GM23338 (cell line): ENCODE measurements at regions not wholly inside any gene's neighbourhood (a gene's known extent, or its start where the extent isn't known, plus 50 kb on each side); places are given as distances from the start of the nearest gene placed in this dataset.

ENCODE experiments used
- CREB1 ChIP-seq: fragments of 250-450 bp; sonication (Bioruptor Pico); IDR thresholded peaks from 2 replicates; pipeline ENCODE4 v1.5.0; 2020; ENCODE audit warnings: low read depth, mild to moderate bottlenecking, moderate library complexity
- EZH2 ChIP-seq: fragments of 200-600 bp; sonication (generic); IDR thresholded peaks from one replicate; pipeline ENCODE4 v1.8.0; 2017; ENCODE audit warnings: antibody characterized with exemption, mild to moderate bottlenecking, low read depth; ENCODE audit not compliant: unreplicated experiment
- EZH2phosphoT487 ChIP-seq: fragments of 200-600 bp; sonication (generic); IDR thresholded peaks from one replicate; pipeline ENCODE4 v1.8.1; 2018; ENCODE audit warnings: antibody characterized with exemption; ENCODE audit not compliant: unreplicated experiment
- JUNB ChIP-seq: IDR thresholded peaks from one replicate; pipeline ENCODE4 v1.6.1; 2016; ENCODE audit warnings: antibody characterized with exemption; ENCODE audit not compliant: unreplicated experiment
- POLR2AphosphoS5 ChIP-seq: IDR thresholded peaks from 2 replicates; pipeline ENCODE4 v1.6.1; 2016; ENCODE audit warnings: antibody characterized with exemption, low read depth
- STAT1 ChIP-seq: IDR thresholded peaks from one replicate; pipeline ENCODE4 v1.6.1; 2016; ENCODE audit warnings: antibody characterized with exemption; ENCODE audit not compliant: unreplicated experiment
- ZNF114 ChIP-seq: fragments of 250-450 bp; sonication (Bioruptor Pico); IDR thresholded peaks from 2 replicates; pipeline ENCODE4 v1.5.0; 2020; ENCODE audit warnings: mild to moderate bottlenecking, moderate library complexity
- TF ChIP-seq, protein P1 (sequence below), 2 experiments: fragments of 200-600 bp in 1 of 2; sonication (generic) in 1 of 2; conservative IDR thresholded peaks; 2 replicates each; pipeline versions ENCODE4 v1.5.1 to v1.6.1; 2016 to 2017; ENCODE audit warnings: antibody characterized with exemption in 2 of 2, low read depth in 2 of 2, mild to moderate bottlenecking in 2 of 2, moderate library complexity in 1 of 2
- TF ChIP-seq, protein P2 (sequence below): IDR thresholded peaks from 2 replicates; pipeline ENCODE4 v1.6.1; 2016; ENCODE audit warnings: antibody characterized with exemption
- TF ChIP-seq, protein P3 (sequence below): fragments of 250-450 bp; sonication (Bioruptor Pico); IDR thresholded peaks from 2 replicates; pipeline ENCODE4 v1.5.0; 2020; ENCODE audit warnings: mild to moderate bottlenecking, moderate library complexity
- TF ChIP-seq, protein P4 (sequence below): IDR thresholded peaks from one replicate; pipeline ENCODE4 v1.6.1; 2018; ENCODE audit warnings: antibody characterized with exemption; ENCODE audit not compliant: unreplicated experiment

DNA sequence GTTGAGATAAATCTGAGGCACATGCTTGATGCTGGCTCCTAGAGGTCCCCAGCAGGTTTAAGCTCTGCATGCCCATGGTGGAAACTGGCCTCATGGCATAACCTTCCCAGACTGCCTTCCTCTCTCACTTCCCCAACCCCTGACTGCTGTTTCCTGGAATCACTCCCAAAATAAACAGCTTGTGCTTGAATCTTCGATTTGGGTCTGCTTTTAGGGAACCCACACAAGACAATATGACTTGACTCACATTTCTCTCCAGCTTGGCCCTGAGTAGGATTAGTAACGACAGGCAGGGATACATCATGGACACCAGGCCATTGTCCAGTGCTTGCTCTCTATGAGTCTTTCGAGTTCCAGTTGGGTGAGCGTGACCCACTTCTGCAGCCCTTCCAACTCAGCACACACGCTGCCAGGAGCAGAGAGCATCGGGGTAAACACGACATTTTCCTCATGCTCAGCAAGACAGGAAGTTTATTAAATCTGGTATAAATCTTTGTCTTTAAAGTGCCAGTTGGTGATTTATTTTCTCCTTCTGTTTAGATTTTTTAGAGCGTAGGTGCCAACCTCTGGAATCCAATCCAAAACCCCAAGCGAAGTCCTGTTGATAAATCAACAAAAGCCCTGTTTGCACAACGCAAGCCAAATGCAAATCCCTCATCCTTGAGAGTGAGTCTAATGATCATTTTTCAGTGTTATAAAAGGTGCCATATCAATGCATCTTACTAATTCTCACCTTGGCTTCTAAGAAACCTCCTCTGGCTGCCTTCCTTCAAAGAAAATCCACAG, 135.0 kb downstream of the FOXA2 start:
- TF ChIP-seq, protein P1, sequence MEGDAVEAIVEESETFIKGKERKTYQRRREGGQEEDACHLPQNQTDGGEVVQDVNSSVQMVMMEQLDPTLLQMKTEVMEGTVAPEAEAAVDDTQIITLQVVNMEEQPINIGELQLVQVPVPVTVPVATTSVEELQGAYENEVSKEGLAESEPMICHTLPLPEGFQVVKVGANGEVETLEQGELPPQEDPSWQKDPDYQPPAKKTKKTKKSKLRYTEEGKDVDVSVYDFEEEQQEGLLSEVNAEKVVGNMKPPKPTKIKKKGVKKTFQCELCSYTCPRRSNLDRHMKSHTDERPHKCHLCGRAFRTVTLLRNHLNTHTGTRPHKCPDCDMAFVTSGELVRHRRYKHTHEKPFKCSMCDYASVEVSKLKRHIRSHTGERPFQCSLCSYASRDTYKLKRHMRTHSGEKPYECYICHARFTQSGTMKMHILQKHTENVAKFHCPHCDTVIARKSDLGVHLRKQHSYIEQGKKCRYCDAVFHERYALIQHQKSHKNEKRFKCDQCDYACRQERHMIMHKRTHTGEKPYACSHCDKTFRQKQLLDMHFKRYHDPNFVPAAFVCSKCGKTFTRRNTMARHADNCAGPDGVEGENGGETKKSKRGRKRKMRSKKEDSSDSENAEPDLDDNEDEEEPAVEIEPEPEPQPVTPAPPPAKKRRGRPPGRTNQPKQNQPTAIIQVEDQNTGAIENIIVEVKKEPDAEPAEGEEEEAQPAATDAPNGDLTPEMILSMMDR (conservative IDR thresholded peaks at IDR 0.05; ENCODE audit: low read depth in 2 of 2) = no peak
- TF ChIP-seq EZH2 = no peak
- no peak for TF ChIP-seq CREB1 (CRISPR knock-in tag)
- no peak for TF ChIP-seq POLR2AphosphoS5
- TF ChIP-seq EZH2phosphoT487 = no peak
- TF ChIP-seq, protein P2, sequence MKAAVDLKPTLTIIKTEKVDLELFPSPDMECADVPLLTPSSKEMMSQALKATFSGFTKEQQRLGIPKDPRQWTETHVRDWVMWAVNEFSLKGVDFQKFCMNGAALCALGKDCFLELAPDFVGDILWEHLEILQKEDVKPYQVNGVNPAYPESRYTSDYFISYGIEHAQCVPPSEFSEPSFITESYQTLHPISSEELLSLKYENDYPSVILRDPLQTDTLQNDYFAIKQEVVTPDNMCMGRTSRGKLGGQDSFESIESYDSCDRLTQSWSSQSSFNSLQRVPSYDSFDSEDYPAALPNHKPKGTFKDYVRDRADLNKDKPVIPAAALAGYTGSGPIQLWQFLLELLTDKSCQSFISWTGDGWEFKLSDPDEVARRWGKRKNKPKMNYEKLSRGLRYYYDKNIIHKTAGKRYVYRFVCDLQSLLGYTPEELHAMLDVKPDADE = no peak
- TF ChIP-seq, protein P3, sequence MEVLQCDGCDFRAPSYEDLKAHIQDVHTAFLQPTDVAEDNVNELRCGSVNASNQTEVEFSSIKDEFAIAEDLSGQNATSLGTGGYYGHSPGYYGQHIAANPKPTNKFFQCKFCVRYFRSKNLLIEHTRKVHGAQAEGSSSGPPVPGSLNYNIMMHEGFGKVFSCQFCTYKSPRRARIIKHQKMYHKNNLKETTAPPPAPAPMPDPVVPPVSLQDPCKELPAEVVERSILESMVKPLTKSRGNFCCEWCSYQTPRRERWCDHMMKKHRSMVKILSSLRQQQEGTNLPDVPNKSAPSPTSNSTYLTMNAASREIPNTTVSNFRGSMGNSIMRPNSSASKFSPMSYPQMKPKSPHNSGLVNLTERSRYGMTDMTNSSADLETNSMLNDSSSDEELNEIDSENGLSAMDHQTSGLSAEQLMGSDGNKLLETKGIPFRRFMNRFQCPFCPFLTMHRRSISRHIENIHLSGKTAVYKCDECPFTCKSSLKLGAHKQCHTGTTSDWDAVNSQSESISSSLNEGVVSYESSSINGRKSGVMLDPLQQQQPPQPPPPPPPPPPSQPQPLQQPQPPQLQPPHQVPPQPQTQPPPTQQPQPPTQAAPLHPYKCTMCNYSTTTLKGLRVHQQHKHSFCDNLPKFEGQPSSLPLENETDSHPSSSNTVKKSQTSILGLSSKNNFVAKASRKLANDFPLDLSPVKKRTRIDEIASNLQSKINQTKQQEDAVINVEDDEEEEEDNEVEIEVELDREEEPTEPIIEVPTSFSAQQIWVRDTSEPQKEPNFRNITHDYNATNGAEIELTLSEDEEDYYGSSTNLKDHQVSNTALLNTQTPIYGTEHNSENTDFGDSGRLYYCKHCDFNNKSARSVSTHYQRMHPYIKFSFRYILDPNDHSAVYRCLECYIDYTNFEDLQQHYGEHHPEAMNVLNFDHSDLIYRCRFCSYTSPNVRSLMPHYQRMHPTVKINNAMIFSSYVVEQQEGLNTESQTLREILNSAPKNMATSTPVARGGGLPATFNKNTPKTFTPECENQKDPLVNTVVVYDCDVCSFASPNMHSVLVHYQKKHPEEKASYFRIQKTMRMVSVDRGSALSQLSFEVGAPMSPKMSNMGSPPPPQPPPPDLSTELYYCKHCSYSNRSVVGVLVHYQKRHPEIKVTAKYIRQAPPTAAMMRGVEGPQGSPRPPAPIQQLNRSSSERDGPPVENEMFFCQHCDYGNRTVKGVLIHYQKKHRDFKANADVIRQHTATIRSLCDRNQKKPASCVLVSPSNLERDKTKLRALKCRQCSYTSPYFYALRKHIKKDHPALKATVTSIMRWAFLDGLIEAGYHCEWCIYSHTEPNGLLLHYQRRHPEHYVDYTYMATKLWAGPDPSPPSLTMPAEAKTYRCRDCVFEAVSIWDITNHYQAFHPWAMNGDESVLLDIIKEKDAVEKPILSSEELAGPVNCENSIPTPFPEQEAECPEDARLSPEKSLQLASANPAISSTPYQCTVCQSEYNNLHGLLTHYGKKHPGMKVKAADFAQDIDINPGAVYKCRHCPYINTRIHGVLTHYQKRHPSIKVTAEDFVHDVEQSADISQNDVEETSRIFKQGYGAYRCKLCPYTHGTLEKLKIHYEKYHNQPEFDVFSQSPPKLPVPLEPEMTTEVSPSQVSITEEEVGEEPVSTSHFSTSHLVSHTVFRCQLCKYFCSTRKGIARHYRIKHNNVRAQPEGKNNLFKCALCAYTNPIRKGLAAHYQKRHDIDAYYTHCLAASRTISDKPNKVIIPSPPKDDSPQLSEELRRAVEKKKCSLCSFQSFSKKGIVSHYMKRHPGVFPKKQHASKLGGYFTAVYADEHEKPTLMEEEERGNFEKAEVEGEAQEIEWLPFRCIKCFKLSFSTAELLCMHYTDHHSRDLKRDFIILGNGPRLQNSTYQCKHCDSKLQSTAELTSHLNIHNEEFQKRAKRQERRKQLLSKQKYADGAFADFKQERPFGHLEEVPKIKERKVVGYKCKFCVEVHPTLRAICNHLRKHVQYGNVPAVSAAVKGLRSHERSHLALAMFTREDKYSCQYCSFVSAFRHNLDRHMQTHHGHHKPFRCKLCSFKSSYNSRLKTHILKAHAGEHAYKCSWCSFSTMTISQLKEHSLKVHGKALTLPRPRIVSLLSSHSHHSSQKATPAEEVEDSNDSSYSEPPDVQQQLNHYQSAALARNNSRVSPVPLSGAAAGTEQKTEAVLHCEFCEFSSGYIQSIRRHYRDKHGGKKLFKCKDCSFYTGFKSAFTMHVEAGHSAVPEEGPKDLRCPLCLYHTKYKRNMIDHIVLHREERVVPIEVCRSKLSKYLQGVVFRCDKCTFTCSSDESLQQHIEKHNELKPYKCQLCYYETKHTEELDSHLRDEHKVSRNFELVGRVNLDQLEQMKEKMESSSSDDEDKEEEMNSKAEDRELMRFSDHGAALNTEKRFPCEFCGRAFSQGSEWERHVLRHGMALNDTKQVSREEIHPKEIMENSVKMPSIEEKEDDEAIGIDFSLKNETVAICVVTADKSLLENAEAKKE (CRISPR knock-in tag) = no peak
- TF ChIP-seq, protein P4, sequence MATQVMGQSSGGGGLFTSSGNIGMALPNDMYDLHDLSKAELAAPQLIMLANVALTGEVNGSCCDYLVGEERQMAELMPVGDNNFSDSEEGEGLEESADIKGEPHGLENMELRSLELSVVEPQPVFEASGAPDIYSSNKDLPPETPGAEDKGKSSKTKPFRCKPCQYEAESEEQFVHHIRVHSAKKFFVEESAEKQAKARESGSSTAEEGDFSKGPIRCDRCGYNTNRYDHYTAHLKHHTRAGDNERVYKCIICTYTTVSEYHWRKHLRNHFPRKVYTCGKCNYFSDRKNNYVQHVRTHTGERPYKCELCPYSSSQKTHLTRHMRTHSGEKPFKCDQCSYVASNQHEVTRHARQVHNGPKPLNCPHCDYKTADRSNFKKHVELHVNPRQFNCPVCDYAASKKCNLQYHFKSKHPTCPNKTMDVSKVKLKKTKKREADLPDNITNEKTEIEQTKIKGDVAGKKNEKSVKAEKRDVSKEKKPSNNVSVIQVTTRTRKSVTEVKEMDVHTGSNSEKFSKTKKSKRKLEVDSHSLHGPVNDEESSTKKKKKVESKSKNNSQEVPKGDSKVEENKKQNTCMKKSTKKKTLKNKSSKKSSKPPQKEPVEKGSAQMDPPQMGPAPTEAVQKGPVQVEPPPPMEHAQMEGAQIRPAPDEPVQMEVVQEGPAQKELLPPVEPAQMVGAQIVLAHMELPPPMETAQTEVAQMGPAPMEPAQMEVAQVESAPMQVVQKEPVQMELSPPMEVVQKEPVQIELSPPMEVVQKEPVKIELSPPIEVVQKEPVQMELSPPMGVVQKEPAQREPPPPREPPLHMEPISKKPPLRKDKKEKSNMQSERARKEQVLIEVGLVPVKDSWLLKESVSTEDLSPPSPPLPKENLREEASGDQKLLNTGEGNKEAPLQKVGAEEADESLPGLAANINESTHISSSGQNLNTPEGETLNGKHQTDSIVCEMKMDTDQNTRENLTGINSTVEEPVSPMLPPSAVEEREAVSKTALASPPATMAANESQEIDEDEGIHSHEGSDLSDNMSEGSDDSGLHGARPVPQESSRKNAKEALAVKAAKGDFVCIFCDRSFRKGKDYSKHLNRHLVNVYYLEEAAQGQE = no peak
- TF ChIP-seq STAT1 = no peak
- no peak for TF ChIP-seq JUNB
- no peak for TF ChIP-seq ZNF114 (CRISPR knock-in tag)
